Right atrium auricular region (tissue), 2 donors: ENCODE measurements at regions not wholly inside any gene's neighbourhood (a gene's known extent, or its start where the extent isn't known, plus 50 kb on each side); places are given as distances from the start of the nearest gene placed in this dataset.
"Not testable (repeated sequence)": the region's sequence is repeated elsewhere in the genome, so short reads cannot be mapped to it uniquely, and the experiment has no call there.

Experiments used
- DNase-seq: peaks from one replicate; pipeline ENCODE4 v3.0.0-alpha.2; 2019; ENCODE audit warnings: low spot score
- H3K27ac ChIP-seq, 2 donors: fragments of 200-600 bp; sonication (generic); 1 replicate in 1 of 2; 2 replicates in 1 of 2; pipeline ENCODE4 v1.5.1; 2016 to 2019
- H3K27me3 ChIP-seq, 2 donors: fragments of 200-600 bp; sonication (generic); one replicate each; pipeline versions ENCODE4 v1.5.1 to v1.6.0; 2017 to 2019
- H3K36me3 ChIP-seq: fragments of 200-600 bp; sonication (generic); one replicate; pipeline ENCODE4 v1.5.1; 2016
- H3K4me1 ChIP-seq, 2 donors: fragments of 200-600 bp; sonication (generic); one replicate each; pipeline versions ENCODE4 v1.5.1 to v1.6.0; 2017 to 2019
- H3K4me3 ChIP-seq, 2 donors: fragments of 200-600 bp; sonication (generic); 1 replicate in 1 of 2; 2 replicates in 1 of 2; pipeline ENCODE4 v1.5.1; 2017 to 2019; ENCODE audit warnings: mild to moderate bottlenecking in 1 of 2, moderate library complexity in 1 of 2
- H3K9me3 ChIP-seq, 2 donors: fragments of 200-600 bp; sonication (generic); one replicate each; pipeline ENCODE4 v1.5.1; 2019
- TF ChIP-seq, protein P1 (sequence below), 2 donors: fragments of 200-600 bp; sonication (generic); IDR thresholded peaks; one replicate each; pipeline ENCODE4 v1.5.1; 2019; ENCODE audit warnings: antibody characterized with exemption in 2 of 2

DNA sequence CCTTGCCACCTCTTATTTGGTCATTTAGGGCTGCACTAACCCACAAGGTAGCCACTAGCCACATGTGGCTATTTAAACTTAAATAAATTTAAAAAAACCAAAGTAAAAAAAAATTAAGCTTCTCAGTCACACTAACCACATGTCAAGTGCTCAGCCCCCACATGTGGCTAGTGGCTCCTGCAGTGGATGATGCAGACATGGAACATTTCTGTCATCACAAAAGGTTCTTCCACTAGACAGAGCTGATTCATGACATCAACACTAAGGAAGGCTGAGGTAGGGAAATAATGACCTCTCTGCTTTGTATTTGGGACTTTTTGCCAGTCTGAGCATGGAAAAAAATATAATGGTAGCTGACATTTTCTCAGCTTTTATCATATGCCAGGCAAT, 173.0 kb upstream of the FERMT1 start:
- Histone ChIP-seq H3K27me3 (no peaks in the 10 kb centered on the region), H3K4me1 (peaks cover 0 to 10% of the 10 kb centered on the region in 2 donors), H3K36me3 (no peaks in the 10 kb centered on the region), H3K27ac (no peak overlapping the region), H3K9me3 (no peaks in the 10 kb centered on the region), H3K4me3 (no peak overlapping the region)
- TF ChIP-seq, protein P1, sequence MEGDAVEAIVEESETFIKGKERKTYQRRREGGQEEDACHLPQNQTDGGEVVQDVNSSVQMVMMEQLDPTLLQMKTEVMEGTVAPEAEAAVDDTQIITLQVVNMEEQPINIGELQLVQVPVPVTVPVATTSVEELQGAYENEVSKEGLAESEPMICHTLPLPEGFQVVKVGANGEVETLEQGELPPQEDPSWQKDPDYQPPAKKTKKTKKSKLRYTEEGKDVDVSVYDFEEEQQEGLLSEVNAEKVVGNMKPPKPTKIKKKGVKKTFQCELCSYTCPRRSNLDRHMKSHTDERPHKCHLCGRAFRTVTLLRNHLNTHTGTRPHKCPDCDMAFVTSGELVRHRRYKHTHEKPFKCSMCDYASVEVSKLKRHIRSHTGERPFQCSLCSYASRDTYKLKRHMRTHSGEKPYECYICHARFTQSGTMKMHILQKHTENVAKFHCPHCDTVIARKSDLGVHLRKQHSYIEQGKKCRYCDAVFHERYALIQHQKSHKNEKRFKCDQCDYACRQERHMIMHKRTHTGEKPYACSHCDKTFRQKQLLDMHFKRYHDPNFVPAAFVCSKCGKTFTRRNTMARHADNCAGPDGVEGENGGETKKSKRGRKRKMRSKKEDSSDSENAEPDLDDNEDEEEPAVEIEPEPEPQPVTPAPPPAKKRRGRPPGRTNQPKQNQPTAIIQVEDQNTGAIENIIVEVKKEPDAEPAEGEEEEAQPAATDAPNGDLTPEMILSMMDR (IDR thresholded peaks at IDR 0.05): no peak
- DNase-seq: no peak

DNA sequence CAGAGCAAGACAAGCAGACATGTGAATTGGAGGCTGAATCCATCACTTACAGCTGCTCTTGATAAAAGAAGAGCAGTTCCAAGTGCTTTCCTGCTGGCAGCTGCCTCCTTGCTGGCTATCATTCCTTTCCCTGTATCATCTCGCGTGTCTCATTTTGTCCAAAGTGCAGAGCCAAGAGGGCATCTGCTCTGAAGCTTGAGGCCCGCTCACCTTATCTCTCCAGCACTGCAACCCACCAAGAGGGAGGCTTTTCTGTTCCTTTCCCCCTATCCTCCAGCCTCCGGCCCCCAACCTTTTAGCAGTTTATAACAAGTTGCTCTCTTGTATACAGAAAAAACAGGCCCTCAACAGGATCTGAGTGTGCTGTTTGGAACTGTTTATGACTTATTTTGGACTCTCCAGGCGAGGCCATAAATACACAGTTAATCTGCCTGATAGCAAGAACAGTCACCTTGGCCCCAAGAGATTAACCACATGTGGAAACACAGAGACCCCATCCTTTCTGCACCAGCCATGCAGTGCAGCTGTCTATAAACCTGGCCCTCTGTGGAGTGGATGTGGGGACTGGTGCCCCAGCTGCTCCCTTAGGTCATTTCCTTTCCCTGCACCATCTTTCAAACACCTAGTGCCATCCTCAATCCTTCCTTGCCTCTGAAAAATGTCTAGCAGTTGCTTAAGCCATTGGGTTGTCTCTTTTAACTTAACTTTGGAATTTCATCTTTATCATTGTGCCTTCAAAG, 172.5 kb upstream of the FERMT1 start:
- Histone ChIP-seq H3K36me3 (no peaks in the 10 kb centered on the region), H3K4me3 (no peak overlapping the region), H3K27me3 (no peaks in the 10 kb centered on the region), H3K27ac (no peak overlapping the region), H3K9me3 (no peaks in the 10 kb centered on the region), H3K4me1 (peaks cover 0 to 10% of the 10 kb centered on the region in 2 donors)
- DNase-seq: no peak
- TF ChIP-seq, protein P1 (IDR thresholded peaks at IDR 0.05): no peak

DNA sequence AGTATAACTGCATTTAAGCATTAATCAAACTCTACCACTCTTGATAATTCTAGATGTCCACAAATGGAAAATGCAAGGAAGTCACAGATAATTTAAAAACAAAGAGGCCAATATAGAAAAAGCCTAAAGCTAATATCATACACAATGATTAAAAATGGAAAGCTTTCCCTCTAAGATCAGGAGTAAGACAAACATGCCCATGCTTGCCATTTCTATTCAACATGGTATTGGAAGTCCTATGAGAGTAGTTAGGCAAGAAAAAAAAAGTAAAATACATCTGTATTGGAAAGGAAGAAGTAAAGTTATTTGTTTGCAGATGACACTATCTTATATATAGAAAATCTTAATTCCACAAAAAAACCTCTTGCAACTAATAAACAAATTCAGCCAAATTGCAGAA, 164.6 kb upstream of the FERMT1 start:
- DNase-seq: no peak
- H3K9me3 ChIP-seq: peaks cover 2 to 28% of the 10 kb centered on the region in 2 donors
- H3K4me3 ChIP-seq: no peak overlapping the region
- H3K36me3 ChIP-seq: no peaks in the 10 kb centered on the region
- no peaks in the 10 kb centered on the region for H3K27me3 ChIP-seq
- H3K27ac ChIP-seq: no peak overlapping the region
- H3K4me1 ChIP-seq: no peaks in the 10 kb centered on the region
- TF ChIP-seq, protein P1 (IDR thresholded peaks at IDR 0.05): no peak

DNA sequence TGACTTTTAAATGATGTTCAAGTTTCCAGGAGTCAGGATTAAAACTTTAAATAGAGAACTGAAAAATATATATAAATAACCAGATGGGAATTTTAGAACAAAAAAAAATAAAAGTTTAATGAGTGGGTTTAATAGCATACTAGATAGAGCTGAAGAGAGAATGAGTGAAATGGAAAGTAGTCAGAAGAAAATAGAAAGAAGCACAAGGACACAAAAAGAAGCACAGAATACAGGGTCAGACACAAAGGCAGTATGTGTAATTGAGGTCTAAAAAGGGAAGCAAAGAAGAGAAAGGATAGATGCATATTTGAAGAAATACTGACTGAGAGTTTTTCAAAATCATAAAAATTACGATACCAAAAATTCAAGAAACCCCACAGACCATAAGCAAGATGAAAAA, 159.8 kb upstream of the FERMT1 start:
- no peaks in the 10 kb centered on the region for H3K36me3 ChIP-seq

GRCh38 chr20:6277661-6278240, 154.9 kb upstream of the FERMT1 start:
- H3K27me3 ChIP-seq: no peaks in the 10 kb centered on the region
- no peak for DNase-seq
- TF ChIP-seq, protein P1 (IDR thresholded peaks at IDR 0.05): no peak

More for the DNA sequence above, 159.8 kb upstream of the FERMT1 start:
- no peak overlapping the region for H3K4me3 ChIP-seq
- no peaks in the 10 kb centered on the region for H3K4me1 ChIP-seq
- no peaks in the 10 kb centered on the region for H3K27me3 ChIP-seq
- TF ChIP-seq, protein P1 (IDR thresholded peaks at IDR 0.05): no peak
- H3K27ac ChIP-seq: no peak overlapping the region
- DNase-seq: no peak
- H3K9me3 ChIP-seq: peaks cover 8 to 28% of the 10 kb centered on the region in 2 donors

GRCh38 chr20:6270404-6270803, 147.6 kb upstream of the FERMT1 start:
- DNase-seq, H3K4me1 ChIP-seq, H3K36me3 ChIP-seq, H3K27me3 ChIP-seq, H3K4me3 ChIP-seq, H3K9me3 ChIP-seq, H3K27ac ChIP-seq: not testable (repeated sequence)

More at GRCh38 chr20:6277661-6278240, 154.9 kb upstream of the FERMT1 start:
- no peaks in the 10 kb centered on the region for H3K36me3 ChIP-seq
- no peak overlapping the region for H3K4me3 ChIP-seq
- H3K27ac ChIP-seq: no peak overlapping the region
- H3K4me1 ChIP-seq: no peaks in the 10 kb centered on the region
- peaks cover 8 to 13% of the 10 kb centered on the region in 2 donors for H3K9me3 ChIP-seq
